KBM-7 (cell line): ENCODE measurements at regions not wholly inside any gene's neighbourhood (a gene's known extent, or its start where the extent isn't known, plus 50 kb on each side); places are given as distances from the start of the nearest gene placed in this dataset.
"Not testable (repeated sequence)": the region's sequence is repeated elsewhere in the genome, so short reads cannot be mapped to it uniquely, and the experiment has no call there.

ENCODE experiments used
- DNase-seq: peaks from one replicate; pipeline ENCODE4 v3.0.0-alpha.2; 2015
- in situ Hi-C: fragments of 300-500 bp; cut with MboI; formaldehyde crosslinking; loops from 2 replicates; pipeline ENCODE4 v1.14.3; 2020; ENCODE audit warnings: low sequenced_read_pairs, low pct_unique_long_range_greater_than_20kb, mixed read lengths

GRCh38 chr7:17067691-17068090 is 185.9 kb upstream of the AGR3 start:
- no peak for DNase-seq
- in situ Hi-C loops = no loop called here

- in situ Hi-C loops = no loop called here
- no peak for DNase-seq
Observed at GRCh38 chr7:17069146-17069545, 187.4 kb upstream of the AGR3 start.

GRCh38 chr7:17070231-17070708 is 188.5 kb upstream of the AGR3 start:
- no peak for DNase-seq
- in situ Hi-C loops = no loop called here

GRCh38 chr7:17071866-17072265 is 190.1 kb upstream of the AGR3 start:
- in situ Hi-C loops = no loop called here
- DNase-seq = no peak

GRCh38 chr7:17075601-17076255 is 193.9 kb upstream of the AGR3 start:
- no peak for DNase-seq
- in situ Hi-C loops = no loop called here

GRCh38 chr7:17078298-17078697 is 196.5 kb upstream of the AGR3 start:
- in situ Hi-C loops = no loop called here
- no peak for DNase-seq

GRCh38 chr7:17083392-17084165 is 201.8 kb upstream of the AGR3 start:
- in situ Hi-C loops = no loop called here

GRCh38 chr7:17084166-17084475 is 202.3 kb upstream of the AGR3 start:
- DNase-seq = no peak
- in situ Hi-C loops = no loop called here

More at GRCh38 chr7:17083392-17084165, 201.8 kb upstream of the AGR3 start:
- no peak for DNase-seq

GRCh38 chr7:17085186-17085585 is 203.4 kb upstream of the AGR3 start:
- in situ Hi-C loops = no loop called here
- no peak for DNase-seq

- no peak for DNase-seq
- in situ Hi-C loops = no loop called here
Observed at GRCh38 chr7:17086403-17086802, 204.6 kb upstream of the AGR3 start.

- DNase-seq = no peak
Observed at GRCh38 chr7:17090751-17091150, 207.7 kb upstream of the AHR start.

GRCh38 chr7:17093461-17093860 is 205.0 kb upstream of the AHR start:
- in situ Hi-C loops = no loop called here
- DNase-seq = peak; percentile 39

More at GRCh38 chr7:17090751-17091150, 207.7 kb upstream of the AHR start:
- in situ Hi-C loops = no loop called here

- DNase-seq = no peak
- in situ Hi-C loops = no loop called here
Observed at GRCh38 chr7:17094963-17095574, 203.4 kb upstream of the AHR start.

GRCh38 chr7:17095931-17096330 is 202.5 kb upstream of the AHR start:
- DNase-seq = no peak
- in situ Hi-C loops = no loop called here

- DNase-seq = no peak
- in situ Hi-C loops = no loop called here
Observed at GRCh38 chr7:17097668-17098297, 200.7 kb upstream of the AHR start.

- in situ Hi-C loops = no loop called here
- DNase-seq = no peak
Observed at GRCh38 chr7:17098515-17098914, 199.9 kb upstream of the AHR start.

- DNase-seq = no peak
- in situ Hi-C loops = no loop called here
Observed at GRCh38 chr7:17099083-17099973, 199.1 kb upstream of the AHR start.

- DNase-seq, in situ Hi-C loops: not testable (repeated sequence)
Observed at GRCh38 chr7:17099974-17100509, 198.4 kb upstream of the AHR start.

GRCh38 chr7:17101207-17101696 is 197.2 kb upstream of the AHR start:
- in situ Hi-C loops = no loop called here
- no peak for DNase-seq
